ENCODE measurements at regions not wholly inside any gene's neighbourhood (a gene's known extent, or its start where the extent isn't known, plus 50 kb on each side); places are given as distances from the start of the nearest gene placed in this dataset.

- DNase-seq (ENCODE audit: extremely low spot score), result no peak
- Histone ChIP-seq H3K4me1 (no peaks in the 10 kb centered on the region), H3K9me3 (no peaks in the 10 kb centered on the region), H3K27me3 (no peaks in the 10 kb centered on the region), H3K36me3 (no peaks in the 10 kb centered on the region), H3K27ac (replicated peaks in 1 of 4) (no peak overlapping the region), H3K4me3 (no peak overlapping the region)
- no peak for TF ChIP-seq CTCF (IDR thresholded peaks at IDR 0.05)
- TF ChIP-seq EP300 (IDR thresholded peaks at IDR 0.05), result no peak
- 72% methylated on average over 1 of the region's 1 CpG for WGBS
- intact Hi-C loops (cut with DNase I), result no loop called here
Measured at GRCh38 chr20:59110607-59111006, 53.0 kb upstream of the ZNF831 start.

- TF ChIP-seq POLR2A (IDR thresholded peaks at IDR 0.05; ENCODE audit: low read depth) (no peak), EP300 (IDR thresholded peaks at IDR 0.05) (no peak), POLR2AphosphoS5 (IDR thresholded peaks at IDR 0.05) (no peak), CTCF (IDR thresholded peaks at IDR 0.05) (no peak)
- Histone ChIP-seq H3K27ac (replicated peaks in 1 of 4) (no peak overlapping the region), H3K4me3 (no peak overlapping the region), H3K9me3 (no peaks in the 10 kb centered on the region), H3K4me1 (no peaks in the 10 kb centered on the region), H3K36me3 (no peaks in the 10 kb centered on the region), H3K27me3 (peaks cover 0 to 16% (median 0%) of the 10 kb centered on the region in 4 donors)
- WGBS, result 83% methylated on average over 4 of the region's 4 CpGs
- peak; percentile 68 for DNase-seq (ENCODE audit: extremely low spot score)
- intact Hi-C loops (cut with DNase I), result no loop called here
Measured at GRCh38 chr20:59105581-59105980, 58.0 kb upstream of the ZNF831 start.

GRCh38 chr20:59104831-59105230, 58.8 kb upstream of the ZNF831 start:
- Histone ChIP-seq H3K4me3 (no peak overlapping the region), H3K9me3 (no peaks in the 10 kb centered on the region), H3K4me1 (no peaks in the 10 kb centered on the region), H3K36me3 (no peaks in the 10 kb centered on the region), H3K27me3 (peaks cover 0 to 16% (median 0%) of the 10 kb centered on the region in 4 donors), H3K27ac (replicated peaks in 1 of 4) (no peak overlapping the region)
- TF ChIP-seq POLR2AphosphoS5 (IDR thresholded peaks at IDR 0.05) (no peak), EP300 (IDR thresholded peaks at IDR 0.05) (no peak), POLR2A (IDR thresholded peaks at IDR 0.05; ENCODE audit: low read depth) (no peak), CTCF (IDR thresholded peaks at IDR 0.05) (no peak)
- WGBS, result 79% methylated on average over 2 of the region's 2 CpGs
- intact Hi-C loops (cut with DNase I), result no loop called here
- DNase-seq (ENCODE audit: extremely low spot score), result peak; percentile 79

- Histone ChIP-seq H3K27me3 (peaks cover 0 to 16% (median 0%) of the 10 kb centered on the region in 4 donors), H3K36me3 (no peaks in the 10 kb centered on the region), H3K4me3 (no peak overlapping the region), H3K4me1 (no peaks in the 10 kb centered on the region), H3K27ac (replicated peaks in 1 of 4) (no peak overlapping the region), H3K9me3 (no peaks in the 10 kb centered on the region)
- TF ChIP-seq POLR2AphosphoS5 (IDR thresholded peaks at IDR 0.05) (no peak), EP300 (IDR thresholded peaks at IDR 0.05) (no peak), CTCF (IDR thresholded peaks at IDR 0.05) (no peak), POLR2A (IDR thresholded peaks at IDR 0.05; ENCODE audit: low read depth) (no peak)
- DNase-seq (ENCODE audit: extremely low spot score), result peak; percentile 45
- intact Hi-C loops (cut with DNase I), result no loop called here
- 0% methylated on average over 1 of the region's 1 CpG for WGBS
Measured at GRCh38 chr20:59103573-59103972, 60.0 kb upstream of the ZNF831 start.

- no peak for DNase-seq (ENCODE audit: extremely low spot score)
- no peak overlapping the region for H3K27ac ChIP-seq (replicated peaks in 1 of 4)
- intact Hi-C loops (cut with DNase I), result no loop called here
- no peak for TF ChIP-seq POLR2AphosphoS5 (IDR thresholded peaks at IDR 0.05)
- TF ChIP-seq POLR2A (IDR thresholded peaks at IDR 0.05; ENCODE audit: low read depth), result no peak
- TF ChIP-seq EP300 (IDR thresholded peaks at IDR 0.05), result no peak
- TF ChIP-seq CTCF (IDR thresholded peaks at IDR 0.05), result no peak
- WGBS, result 80% methylated on average over 4 of the region's 4 CpGs
- no peaks in the 10 kb centered on the region for H3K9me3 ChIP-seq
- no peaks in the 10 kb centered on the region for H3K36me3 ChIP-seq
- peaks cover 0 to 16% (median 0%) of the 10 kb centered on the region in 4 donors for H3K27me3 ChIP-seq
- H3K4me1 ChIP-seq, result no peaks in the 10 kb centered on the region
- H3K4me3 ChIP-seq, result no peak overlapping the region
Measured at GRCh38 chr20:59102841-59103299, 60.3 kb upstream of the PRELID3B start.

All from esophagus muscularis mucosa (tissue), 4 donors.